ENCODE measurements at regions not wholly inside any gene's neighbourhood (a gene's known extent, or its start where the extent isn't known, plus 50 kb on each side); places are given as distances from the start of the nearest gene placed in this dataset.

GRCh38 chr14:70266157-70266556 is 77.4 kb upstream of the SLC8A3 start:
- ChIA-PET POLR2A (no interaction called here), CTCF (ENCODE audit: low intra/inter-chr PET ratio) (no interaction called here)
- H4K20me1 ChIP-seq (replicated peaks; ENCODE audit: control insufficient read depth, insufficient read depth, low read length) = no peaks in the 10 kb centered on the region
- H3K4me1 ChIP-seq (replicated peaks in 1 of 2; ENCODE audit: control insufficient read depth in 2 of 2, insufficient read depth in 2 of 2, low read length in 2 of 2) = no peaks in the 10 kb centered on the region
- H3K4me2 ChIP-seq (ENCODE audit: insufficient read depth, low read length) = no peak overlapping the region
- no peak overlapping the region for H3K27ac ChIP-seq (ENCODE audit: extremely low read depth, low read depth, low read length)
- H3K9me3 ChIP-seq (replicated peaks; ENCODE audit: control insufficient read depth, insufficient read depth, low read depth, low read length) = no peaks in the 10 kb centered on the region
- ATAC-seq (no peak), FAIRE-seq (no peak), DNase-seq (ENCODE audit: extremely low read depth in 1 of 4, low spot score in 3 of 4) (no peak)
- TF ChIP-seq ZZZ3 (IDR thresholded peaks at IDR 0.05) (no peak), MIER1 (IDR thresholded peaks at IDR 0.05; ENCODE audit: low read depth) (no peak), ZNF445 (CRISPR knock-in tag; IDR thresholded peaks at IDR 0.05; ENCODE audit: low read depth) (no peak), SMARCE1 (IDR thresholded peaks at IDR 0.05) (no peak), ZNF407 (IDR thresholded peaks at IDR 0.05; ENCODE audit: low read depth) (no peak), HMGN3 (IDR thresholded peaks at IDR 0.05; ENCODE audit: borderline replicate concordance, extremely low read depth, insufficient read length, low read depth, low read length) (no peak), PCBP1 (IDR thresholded peaks at IDR 0.05; ENCODE audit: low read depth, low read length, poor library complexity, severe bottlenecking) (no peak), CAMTA2 (CRISPR knock-in tag; conservative IDR thresholded peaks at IDR 0.05) (no peak), THAP12 (CRISPR knock-in tag; IDR thresholded peaks at IDR 0.05) (no peak), KAT8 (IDR thresholded peaks at IDR 0.05; ENCODE audit: low read depth) (no peak)
- intact Hi-C loops (cut with micrococcal nuclease) = no loop called here
- H3K36me3 ChIP-seq (ENCODE audit: control insufficient read depth, insufficient read depth, low read length) = no peaks in the 10 kb centered on the region
- 21% methylated on average over 2 of the region's 2 CpGs for WGBS (ENCODE audit: insufficient coverage, low coverage, missing lambda C conversion rate)
- no peak overlapping the region for H3K4me3 ChIP-seq
- in situ Hi-C loops (cut with MboI) = no loop called here
- no peak overlapping the region for H2AFZ ChIP-seq (ENCODE audit: low read depth, low read length)
- H3K9ac ChIP-seq (ENCODE audit: insufficient read depth in 1 of 2, low read depth in 2 of 2, low read length in 2 of 2) = no peak overlapping the region
- no peaks in the 10 kb centered on the region for H3K79me2 ChIP-seq (ENCODE audit: control insufficient read depth, insufficient read depth, low read length)
- no peaks in the 10 kb centered on the region; a peak in 2 of 5 replicates for H3K27me3 ChIP-seq (ENCODE audit: control insufficient read depth in 2 of 2, insufficient read depth in 2 of 2, low read length in 2 of 2)
- no TSS peak for BruUV-seq (replicated peaks)
- H3K9me1 ChIP-seq (ENCODE audit: control insufficient read depth, insufficient read depth, low read length) = no peaks in the 10 kb centered on the region

Measured in K562 (cell line).